HFF-Myc (cell line): ENCODE measurements at regions not wholly inside any gene's neighbourhood (a gene's known extent, or its start where the extent isn't known, plus 50 kb on each side); places are given as distances from the start of the nearest gene placed in this dataset.

Experiments used
- DNase-seq: peaks from one replicate; pipeline ENCODE4 v3.0.0-alpha.2; 2011; ENCODE audit warnings: low read depth; ENCODE audit errors: extremely low read depth
- H3K4me3 ChIP-seq: replicated peaks from 2 replicates; pipeline ENCODE4 v1.5.1; 2011; ENCODE audit warnings: low read depth, mild to moderate bottlenecking, control low read depth, low read length
- CTCF ChIP-seq: IDR thresholded peaks from 2 replicates; pipeline ENCODE4 v1.5.1; 2012; ENCODE audit warnings: mild to moderate bottlenecking, low read depth, low read length, control low read depth; ENCODE audit errors: missing control alignments

DNA sequence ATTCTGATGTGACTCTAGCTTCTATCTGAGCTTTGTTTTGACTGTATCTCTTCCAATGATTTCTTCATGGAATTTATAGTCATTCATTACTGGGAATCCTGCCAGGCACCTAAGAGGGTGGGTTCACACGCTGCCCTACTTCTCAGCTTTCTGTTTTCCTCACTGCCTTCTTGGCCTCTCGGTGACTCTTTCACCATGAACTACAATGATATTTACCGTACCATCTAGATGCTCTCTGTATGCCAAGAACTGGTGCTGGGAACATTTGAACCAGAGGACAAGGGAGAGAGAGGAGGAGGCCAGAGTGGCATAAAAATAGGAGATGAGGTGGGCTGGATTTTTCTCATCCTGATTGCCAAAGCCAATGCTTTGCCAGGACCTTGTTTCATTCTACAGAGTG is 280.0 kb upstream of the P2RY1 start:
- H3K4me3 ChIP-seq = no peak overlapping the region
- DNase-seq = no peak
- TF ChIP-seq CTCF = no peak

DNA sequence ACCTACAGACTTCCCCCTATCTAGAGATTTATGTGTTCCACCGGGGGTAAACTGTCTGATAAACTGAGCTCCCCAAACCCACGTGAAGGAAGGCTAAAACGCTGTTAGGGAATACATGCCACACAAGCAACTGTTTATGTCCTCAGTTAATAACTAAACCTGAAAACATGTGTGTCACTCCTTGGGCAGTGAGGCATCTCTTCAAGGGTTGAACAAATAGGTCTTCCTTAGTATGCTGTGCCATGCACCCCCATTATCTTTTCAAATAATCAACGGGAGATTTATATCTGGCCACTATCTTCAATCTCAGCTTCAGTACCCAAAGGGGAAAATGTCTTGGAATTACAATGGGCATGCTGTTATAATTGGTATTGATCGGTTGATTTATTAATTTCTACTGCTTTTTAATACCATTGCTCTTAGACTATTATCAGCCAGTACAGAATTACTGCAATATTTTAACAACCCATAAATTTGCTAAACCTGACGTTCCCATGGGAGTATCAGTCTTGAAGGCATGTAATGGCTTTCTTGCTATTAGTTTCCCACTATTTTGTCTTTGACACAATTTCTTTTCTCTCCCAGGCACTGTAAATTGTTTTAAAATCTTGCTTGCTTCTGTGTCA is 279.2 kb upstream of the P2RY1 start:
- no peak overlapping the region for H3K4me3 ChIP-seq
- no peak for DNase-seq
- no peak for TF ChIP-seq CTCF

- TF ChIP-seq CTCF = no peak
- H3K4me3 ChIP-seq = no peak overlapping the region
- DNase-seq = no peak
Measured at GRCh38 chr3:152556731-152557254, 278.1 kb upstream of the P2RY1 start.

GRCh38 chr3:152557302-152557999 is 277.5 kb upstream of the P2RY1 start:
- no peak for DNase-seq
- no peak for TF ChIP-seq CTCF
- H3K4me3 ChIP-seq = no peak overlapping the region

- no peak overlapping the region for H3K4me3 ChIP-seq
- no peak for DNase-seq
- TF ChIP-seq CTCF = no peak
Measured at GRCh38 chr3:152558386-152558785, 276.5 kb upstream of the P2RY1 start.

DNA sequence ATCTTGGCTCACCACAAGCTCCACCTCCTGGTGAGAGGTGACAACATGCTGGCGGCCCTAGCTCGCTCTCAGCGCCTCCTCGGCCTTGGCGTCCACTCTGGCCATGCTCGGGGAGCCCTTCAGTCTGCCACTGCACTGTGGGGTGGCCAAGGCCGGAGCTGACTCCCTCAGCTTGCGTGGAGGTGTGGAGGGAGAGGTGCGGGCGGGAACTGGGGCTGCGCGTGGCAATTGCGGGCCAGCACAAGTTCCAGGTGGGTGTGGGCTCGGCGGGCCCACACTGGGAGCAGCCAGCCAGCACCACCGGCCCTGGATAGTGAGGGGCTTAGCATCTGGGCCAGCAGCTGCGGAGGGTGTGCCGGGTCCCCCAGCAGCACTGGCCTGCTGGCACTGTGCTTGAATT is 275.7 kb upstream of the P2RY1 start:
- DNase-seq = no peak
- no peak overlapping the region for H3K4me3 ChIP-seq
- no peak for TF ChIP-seq CTCF
